HG03432 (cell line): ENCODE measurements at regions not wholly inside any gene's neighbourhood (a gene's known extent, or its start where the extent isn't known, plus 50 kb on each side); places are given as distances from the start of the nearest gene placed in this dataset.
"Not testable (repeated sequence)": the region's sequence is repeated elsewhere in the genome, so short reads cannot be mapped to it uniquely, and the experiment has no call there.

Experiments
- ATAC-seq: cut with Tn5 transposase; IDR thresholded peaks from one replicate; pipeline ENCODE4 v1.9.1; 2021; ENCODE audit warnings: mild to moderate bottlenecking, moderate library complexity; ENCODE audit not compliant: unreplicated experiment

DNA sequence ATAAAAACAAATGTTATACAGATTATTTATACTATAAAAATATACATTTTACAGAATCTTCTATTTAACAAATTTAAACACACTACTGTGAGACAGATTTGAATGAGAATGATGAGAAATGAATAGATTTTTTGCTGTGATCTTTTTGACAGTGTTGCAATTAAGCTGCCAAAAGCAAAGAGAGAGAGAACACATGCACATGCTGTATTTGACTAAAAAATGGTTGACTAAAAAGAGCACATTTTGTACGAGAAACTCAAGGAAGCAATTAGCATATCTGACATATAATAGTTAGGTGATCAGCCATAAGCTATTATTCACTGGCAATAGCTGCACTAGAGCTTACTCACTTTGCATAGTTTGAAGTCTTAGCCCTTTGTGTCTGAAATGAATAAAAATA is 115.8 kb downstream of the SYT10 start:
- no peak for ATAC-seq

DNA sequence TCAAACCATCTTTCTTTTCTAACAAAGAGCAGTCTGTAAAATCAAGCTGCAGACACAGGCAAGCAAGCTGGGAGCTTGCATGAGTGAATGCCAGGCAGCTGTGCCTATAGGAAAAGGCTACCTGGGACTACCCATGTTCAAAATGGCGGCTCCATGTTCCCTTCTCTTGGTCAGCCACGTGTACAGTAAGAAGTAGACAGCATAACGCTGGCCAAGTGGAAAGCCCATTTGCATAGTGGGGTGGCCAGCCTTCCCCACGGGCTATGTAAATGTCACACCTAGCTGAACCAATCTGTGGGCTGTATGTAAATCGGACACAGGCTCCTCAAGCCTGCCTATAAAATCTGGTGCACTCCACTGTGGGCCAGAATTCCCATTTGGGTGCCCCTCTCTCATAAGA is 117.1 kb downstream of the SYT10 start:
- ATAC-seq, result no peak

DNA sequence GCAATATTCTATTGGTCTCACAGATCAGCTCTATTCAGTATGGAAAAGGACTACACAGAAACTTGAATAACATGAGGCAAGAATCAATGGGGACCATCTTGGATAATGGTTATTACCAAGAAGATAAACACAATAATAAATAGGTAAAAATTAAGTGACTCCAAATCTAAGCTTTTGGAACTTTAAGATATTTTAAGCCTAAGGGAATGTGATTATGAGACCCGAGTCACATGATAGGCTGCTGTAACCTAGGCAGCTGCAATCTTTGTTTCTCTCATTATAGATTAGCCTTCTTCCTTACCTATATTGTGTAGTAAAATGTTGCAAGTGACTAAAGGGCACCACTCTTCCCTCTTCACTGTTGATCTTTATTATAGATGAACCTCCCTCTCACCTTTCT is 121.9 kb downstream of the SYT10 start:
- no peak for ATAC-seq

DNA sequence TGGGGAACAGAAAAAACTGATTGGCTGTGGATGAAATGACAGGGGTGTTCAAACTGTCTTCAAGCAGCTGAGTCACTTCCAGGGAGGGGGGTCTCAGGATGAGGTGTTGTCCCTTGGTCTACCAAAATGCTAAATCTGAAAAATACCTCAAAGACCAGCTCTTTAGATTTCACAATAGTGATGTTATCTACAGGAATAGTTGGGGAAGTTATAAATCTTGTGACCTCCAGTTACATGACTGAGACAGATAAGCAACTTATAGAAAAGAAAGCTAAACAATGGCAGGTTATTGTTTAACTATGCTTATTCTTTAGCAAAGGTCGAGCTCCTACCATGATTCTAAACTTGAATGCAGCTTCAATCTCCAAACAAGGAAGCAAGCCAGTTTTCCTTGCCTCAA is 125.4 kb downstream of the SYT10 start:
- no peak for ATAC-seq

DNA sequence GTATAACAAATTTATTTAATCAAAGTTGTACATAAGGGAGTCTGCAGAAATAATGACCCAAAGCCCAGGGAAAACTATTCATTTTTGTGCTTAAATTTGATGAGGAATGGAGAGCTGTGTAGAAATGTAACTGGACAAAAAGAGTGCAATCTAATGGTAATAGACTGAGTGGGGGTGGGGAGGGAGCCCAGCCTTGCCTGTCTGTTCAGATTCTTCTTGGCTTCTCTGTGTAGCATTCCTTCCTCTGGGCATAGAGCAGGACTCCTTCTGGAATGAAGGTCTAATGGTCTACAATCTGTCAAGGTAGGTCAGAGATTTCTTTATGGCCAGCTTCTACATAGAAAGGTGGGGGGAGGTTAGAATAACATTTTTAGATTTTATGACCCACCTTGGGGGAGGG is 126.1 kb downstream of the SYT10 start:
- ATAC-seq, result no peak

DNA sequence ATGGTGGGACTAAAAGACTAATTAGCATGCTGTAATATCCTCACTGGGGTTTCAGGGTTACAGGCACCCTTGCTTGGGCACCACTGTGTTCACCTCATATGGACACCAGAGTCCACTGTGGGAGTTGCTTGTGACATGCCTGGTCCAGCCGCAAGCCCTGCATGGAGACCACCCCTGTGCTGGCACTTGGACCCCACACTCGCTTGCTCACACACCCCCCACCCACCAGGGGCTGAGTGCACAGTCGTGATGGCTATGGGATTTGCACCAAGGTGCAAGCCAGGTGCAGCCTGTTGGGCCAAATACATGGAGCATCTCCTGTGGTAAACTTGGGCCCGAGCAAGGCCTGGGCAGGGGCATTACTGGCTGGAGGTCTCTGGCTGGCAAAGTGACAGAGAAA is 129.1 kb downstream of the SYT10 start:
- ATAC-seq, result no peak

DNA sequence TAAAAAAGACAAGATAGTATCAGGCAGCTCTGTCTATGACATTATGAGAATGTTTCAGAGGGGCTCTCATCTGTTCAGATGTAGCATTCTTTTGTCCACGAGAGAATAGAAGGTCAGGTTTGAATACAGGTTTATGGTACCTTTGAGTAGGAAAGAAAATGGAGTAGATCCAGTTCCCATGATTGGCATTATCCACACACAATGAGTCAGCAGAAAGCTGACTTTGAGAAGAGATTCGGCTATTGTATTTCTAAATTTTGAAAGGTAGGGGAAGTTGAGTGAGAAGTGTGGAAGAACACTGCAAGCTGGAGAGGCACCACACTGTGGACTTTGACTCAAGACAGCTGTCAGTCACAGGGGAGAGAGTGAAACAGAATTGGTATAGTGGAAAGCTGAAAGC is 135.4 kb downstream of the SYT10 start:
- ATAC-seq, result no peak

DNA sequence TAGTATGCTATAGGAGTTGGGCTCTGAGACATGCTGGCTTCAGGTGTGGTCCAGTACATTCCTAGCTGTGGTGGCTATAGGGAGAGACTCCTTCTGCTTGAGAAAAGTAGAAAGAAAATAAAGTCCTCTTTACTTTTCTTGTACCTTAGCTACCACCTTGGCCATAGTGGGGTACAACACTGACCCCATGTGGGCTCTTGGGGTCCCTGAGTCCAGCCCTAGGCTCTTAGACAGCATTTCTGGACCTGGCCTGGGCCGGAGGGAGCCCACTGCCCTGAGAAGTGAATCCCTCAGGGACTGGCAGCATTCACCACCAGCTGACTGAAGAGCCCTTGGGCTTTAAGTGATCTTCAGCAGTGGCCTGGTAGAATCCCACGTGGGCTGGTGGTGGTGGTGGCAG is 143.1 kb downstream of the SYT10 start:
- no peak for ATAC-seq

DNA sequence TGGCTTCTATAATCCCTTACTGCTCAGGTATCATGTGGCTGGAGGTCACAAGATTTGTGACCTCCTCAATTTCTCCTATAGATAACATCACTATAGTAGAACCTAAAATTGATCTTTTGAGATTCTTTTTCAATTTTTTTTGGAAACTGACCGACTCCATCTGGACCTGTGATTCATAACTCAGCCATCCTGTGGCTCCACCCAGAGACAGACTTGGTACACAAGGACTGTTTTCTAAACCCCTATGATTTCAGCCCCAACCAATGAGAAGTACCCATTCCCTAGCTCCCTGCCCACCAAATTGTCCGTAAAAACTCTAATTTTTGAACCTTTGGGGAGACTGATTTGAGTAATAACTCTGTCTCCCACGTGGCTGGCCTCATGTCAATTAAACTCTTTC is 148.9 kb downstream of the SYT10 start:
- no peak for ATAC-seq

DNA sequence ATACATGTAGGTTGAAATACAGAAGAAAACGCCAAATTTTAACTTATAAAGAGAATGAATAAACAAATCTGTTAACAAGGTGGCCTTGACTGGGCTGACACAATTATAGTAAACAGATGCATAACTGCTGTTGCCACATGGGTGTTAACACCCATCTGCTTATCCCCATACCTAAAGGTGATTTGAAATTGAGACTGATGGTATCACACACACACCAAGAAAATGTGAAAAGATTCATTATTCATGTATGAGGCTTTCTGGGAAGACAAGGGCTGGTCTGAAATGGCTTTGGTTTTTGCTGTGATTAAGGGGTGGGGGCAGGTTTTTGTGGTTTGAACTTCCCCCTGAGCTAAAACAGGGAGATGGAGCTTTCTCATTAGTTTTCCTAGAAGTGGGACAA is 156.6 kb downstream of the SYT10 start:
- ATAC-seq, result no peak

DNA sequence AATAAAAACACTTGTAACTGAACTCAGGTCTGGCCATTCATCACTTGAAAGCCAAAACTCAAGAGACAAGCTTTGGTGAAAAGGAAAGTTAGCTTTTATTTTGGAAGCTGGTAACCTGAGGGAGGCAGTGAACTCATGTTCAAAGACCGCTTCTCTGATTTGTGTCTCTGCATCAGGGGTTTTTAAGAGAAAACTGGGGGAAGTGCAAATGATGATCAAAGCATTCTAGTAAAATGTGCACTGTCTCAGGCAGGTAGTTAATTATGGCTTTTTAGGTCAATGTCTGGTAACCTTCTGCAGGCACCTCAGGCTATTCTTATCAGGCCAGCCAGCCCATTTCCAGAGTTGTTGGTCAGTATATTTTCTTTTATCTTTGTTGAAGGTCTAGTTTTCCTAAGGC is 162.2 kb downstream of the SYT10 start:
- no peak for ATAC-seq

DNA sequence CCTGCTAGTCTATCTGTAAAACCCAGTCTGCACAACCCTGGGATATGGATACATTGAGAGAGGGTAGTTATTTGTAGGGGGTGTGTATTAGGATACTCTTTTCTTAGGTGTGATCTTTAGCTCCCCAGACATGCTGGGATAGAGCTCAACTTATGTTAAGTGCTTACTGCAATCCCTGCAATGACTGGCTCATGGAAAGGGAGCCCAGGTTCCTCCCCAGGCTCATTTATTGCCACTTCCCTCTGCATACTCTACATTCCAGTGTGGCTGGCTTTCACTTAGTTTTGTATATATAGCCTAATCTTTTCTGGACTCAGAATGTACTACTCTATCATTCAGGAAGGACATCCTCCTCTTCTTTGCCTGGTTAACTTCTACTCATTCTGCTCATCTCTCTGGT is 172.0 kb downstream of the SYT10 start:
- no peak for ATAC-seq

DNA sequence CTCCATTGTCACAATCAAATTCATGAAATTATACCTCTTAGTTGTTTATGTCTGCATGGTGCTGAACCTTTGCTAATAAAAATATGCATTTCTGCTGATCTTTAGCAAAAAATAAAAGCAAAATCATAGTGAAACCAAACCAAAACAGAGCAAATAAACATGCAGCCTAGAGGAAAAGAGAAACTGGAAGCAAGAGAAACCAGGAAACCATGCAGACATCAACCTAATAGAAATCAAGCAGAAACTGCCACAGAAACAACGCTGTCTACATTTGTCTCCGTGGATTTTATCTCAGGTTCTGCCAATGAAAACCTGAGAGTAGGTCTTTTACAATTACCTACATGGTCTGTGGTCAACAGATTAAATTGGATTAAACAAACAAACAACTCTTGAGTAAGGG is 173.7 kb downstream of the SYT10 start:
- ATAC-seq, result peak; percentile 83

DNA sequence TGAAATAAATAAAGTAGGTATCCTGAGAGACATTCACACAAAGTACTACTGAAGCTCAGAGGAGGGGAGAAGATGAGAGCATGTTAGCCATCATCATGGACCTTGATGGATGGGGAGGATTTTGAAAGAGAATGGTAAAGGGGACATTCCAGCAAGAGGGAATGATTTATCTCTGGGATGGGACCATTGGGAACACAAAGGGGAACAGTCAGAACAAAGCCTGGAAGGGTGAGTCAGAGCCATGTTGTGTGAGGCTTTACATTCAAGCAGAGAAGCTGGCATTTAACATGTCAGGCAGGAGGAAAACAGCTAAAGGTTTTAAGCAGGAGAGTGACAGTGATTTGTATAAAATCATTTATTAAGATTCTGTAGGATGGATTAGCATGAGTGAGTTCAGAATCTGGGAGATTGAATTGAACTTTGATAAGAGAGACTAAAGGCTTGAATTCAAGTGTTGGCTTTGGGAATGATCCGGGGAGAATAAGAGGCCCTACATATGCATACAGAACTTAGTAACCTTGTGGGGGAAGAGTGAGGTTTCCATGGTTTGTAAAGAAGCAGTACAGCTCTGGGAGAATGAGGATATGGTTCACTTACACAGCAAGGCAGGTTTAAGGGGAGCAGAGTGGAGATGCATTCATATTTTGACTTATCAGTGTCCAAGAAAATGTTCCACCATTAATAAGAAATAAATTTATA is 174.4 kb downstream of the SYT10 start:
- no peak for ATAC-seq

DNA sequence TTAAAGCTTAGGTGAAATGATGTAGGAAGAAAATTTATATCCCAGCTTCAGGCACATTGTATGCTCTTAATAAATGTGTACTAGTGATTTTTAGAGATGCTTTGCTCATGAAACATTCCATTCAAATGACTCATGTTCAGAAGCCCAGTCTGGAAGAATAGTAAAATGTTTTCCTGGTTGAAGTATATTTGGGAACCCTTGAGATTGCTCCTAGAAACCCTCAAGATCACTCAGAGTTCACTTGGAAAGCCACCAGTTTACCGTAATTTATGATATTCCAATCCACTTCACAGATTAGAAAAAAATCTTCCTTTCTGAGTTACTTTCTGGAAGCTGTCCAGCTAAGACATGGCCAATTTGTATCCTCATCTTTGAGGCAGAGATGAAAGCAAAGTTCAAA is 186.4 kb downstream of the SYT10 start:
- ATAC-seq, result no peak

DNA sequence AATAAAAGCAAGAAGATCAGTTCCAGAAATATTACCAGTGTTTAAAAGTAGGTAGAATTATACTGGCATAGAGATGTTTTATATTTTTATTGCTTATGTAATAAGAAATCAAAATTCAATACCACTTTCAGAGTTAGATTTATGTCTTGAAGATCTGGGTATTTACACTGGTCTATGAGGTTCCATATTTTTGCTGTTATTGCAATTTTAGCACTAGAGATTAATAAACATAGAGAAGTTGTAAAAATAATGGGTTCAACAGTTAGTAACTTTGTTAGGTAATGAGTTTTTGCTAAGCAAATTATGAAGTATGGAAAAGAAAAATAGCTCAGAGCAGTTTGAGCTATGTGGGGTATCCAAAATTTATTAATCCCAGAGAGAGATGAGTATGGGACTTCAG is 188.1 kb downstream of the SYT10 start:
- ATAC-seq, result no peak

DNA sequence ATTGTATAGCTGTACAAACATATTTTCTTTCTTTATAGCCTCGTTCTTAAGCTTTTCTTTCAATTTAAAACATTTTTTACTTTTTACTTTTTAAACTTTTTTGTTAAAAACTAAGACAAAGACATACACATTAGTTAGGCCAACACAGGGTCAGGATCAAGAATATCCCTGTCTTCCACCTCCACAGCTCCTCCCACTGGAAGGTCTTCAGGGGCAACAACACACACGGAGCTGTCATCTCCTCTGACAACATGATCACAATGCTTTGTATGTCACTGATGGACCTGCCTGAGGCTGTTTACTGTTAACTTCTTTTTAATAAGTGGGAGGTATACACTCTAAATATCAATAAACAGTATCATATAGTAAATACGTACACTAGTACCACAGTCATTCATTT is 191.3 kb downstream of the SYT10 start:
- no peak for ATAC-seq

DNA sequence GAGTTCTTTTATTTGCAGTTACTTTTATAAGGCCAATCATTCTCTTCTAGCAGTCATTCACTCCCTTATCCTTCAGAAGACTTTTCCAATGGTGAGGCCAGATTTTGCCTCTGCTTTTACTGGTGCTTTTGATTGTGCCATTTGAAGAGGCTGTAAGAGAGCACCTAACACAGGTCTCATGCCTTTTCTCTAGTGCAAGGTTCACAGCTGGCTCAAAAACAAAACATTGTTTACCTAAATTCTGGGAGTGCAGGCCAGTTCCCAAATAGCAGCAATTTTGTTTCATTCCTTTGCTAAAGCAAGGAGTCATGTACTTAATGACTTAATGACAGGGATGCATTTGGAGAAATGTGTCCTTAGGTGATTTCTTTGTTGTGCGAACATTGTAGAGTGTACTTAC is 192.0 kb downstream of the SYT10 start:
- ATAC-seq, result no peak

DNA sequence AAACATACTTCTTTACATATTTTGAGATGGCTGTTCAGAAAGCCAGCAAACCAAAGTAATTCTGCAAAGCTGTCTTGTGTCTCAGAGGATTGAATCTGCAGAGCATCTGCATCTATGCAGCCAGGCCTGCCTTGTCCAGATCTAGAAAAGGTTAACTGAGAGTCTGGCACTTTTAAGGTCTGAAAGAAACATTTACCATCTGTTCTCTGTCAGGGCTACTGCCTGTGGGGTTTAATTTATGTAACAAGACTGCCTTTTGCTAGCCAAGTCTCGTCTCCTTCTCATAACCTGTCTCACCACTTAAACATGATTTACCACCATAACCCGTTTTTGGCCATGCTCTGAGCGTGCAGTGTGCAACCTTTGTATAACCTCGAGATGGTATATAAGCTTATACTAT is 194.2 kb downstream of the SYT10 start:
- ATAC-seq, result no peak

DNA sequence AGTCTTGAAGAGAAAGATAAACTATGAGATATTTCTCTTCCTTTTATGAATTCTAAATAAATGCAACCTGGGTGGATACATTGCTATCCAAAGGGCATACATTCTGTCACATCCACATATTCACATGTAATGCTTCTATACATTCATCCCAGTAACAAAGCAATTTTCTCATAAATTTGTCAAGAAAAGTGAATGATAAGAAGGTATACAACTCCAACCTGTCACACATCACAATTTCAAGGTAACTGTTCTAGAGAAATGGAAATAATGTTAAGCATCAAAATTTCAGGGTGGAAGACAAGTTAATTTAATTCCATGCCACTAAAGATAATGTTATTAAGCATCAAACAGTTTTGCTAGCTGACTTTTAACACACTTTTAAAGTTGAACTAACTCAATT is 212.9 kb downstream of the SYT10 start:
- ATAC-seq, result no peak

DNA sequence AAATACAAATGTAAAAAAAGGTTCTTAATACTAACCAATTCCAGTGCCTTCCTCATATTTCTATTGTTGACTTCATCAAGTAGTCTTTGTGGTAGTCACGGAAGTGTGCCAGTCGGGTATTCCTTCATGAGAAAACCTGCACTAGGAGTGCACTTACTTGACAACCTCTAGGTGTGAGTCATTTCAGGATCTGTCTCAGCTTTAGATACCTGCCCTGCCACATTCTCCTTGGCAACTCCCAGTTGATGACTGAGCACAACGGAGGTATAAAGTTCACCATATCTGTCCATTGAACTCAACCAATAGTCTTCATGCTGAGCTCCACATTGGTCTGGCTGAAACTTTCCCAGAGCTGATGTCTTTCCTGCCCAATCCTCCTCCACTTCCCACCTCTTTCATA is 215.7 kb downstream of the SYT10 start:
- no peak for ATAC-seq

DNA sequence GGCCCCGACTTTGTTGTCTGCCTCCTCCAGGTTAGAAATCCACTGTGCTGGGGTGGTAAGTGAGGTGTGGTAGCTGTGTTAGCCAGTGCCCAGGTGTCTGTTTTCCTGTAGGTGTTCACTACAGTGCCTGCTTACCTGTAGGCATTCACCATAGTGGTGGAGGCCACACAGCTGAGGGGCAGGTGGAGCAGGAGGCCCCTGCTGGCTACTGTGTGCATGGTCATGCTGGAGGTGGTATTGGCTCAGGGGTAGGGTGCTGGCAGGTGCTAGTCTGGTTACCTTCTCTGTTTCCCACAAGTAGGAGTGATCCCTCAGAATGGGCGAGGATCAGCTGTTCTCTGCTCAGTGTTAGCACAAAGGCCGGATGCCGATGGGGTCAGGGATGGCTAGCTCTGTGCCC is 217.3 kb downstream of the SYT10 start:
- ATAC-seq, result no peak

DNA sequence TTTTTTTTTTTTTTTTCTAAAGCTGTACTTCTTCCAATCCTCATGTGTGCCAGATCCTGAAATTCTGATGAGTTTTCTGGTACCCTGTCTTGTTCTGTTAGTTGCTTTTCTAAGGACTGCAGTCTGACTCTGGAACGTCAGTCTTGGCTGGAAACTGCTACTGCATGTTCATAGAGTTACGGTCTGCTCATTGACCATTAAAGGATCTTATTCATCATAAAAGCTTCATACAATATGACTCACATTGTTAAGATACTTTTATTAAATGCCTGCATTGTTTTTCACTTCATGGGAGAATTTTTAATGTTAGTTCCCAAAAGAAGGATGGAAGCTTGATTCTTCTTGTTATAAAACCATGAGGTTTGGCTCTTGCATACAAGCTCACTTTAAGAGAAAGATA is 233.6 kb downstream of the SYT10 start:
- ATAC-seq, result no peak

DNA sequence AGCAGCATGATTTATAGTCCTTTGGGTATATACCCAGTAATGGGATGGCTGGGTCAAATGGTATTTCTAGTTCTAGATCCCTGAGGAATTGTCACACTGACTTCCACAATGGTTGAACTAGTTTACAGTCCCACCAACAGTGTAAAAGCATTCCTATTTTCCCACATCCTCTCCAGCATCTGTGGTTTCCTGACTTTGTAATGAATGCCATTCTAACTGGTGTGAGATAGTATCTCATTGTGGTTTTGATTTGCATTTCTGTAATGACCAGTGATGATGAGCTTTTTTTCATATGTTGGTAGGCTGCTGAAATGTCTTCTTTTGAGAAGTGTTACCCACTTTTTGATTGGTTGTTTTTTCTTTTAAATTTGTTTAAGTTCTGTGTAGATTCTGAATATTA is 245.2 kb downstream of the SYT10 start:
- ATAC-seq, result not testable (repeated sequence)
